CD4-positive, alpha-beta T cell (primary cell): ENCODE measurements at regions not wholly inside any gene's neighbourhood (a gene's known extent, or its start where the extent isn't known, plus 50 kb on each side); places are given as distances from the start of the nearest gene placed in this dataset.

Experiments used
- ATAC-seq: fragments of 200-7000 bp; cut with Tn5 transposase; one replicate; pipeline ENCODE4 v1.10.0; 2022; ENCODE audit warnings: mild to moderate bottlenecking; ENCODE audit not compliant: poor library complexity
- CTCF ChIA-PET: fragments of 350-600 bp; sonication (Branson Sonifier 250); formaldehyde crosslinking; loops from one replicate; lab custom pipeline; 2021; ENCODE audit warnings: antibody characterized with exemption, inconsistent platforms; lab: Charles Lee
- POLR2A ChIA-PET: fragments of 350-600 bp; sonication (Branson Sonifier 250); formaldehyde crosslinking; loops from one replicate; lab custom pipeline; 2021; ENCODE audit warnings: antibody characterized with exemption, inconsistent platforms; lab: Charles Lee
- DNase-seq, 14 experiments: peaks; one replicate each; pipeline ENCODE4 v3.0.0-alpha.2; 2013 to 2020; ENCODE audit warnings: mixed read lengths in 2 of 14
- H3K27ac ChIP-seq, 2 donors: one replicate each; pipeline versions ENCODE4 v1.5.1 to v1.7.0; 2013; ENCODE audit warnings: low read length in 2 of 2, low read depth in 1 of 2, mild to moderate bottlenecking in 1 of 2
- H3K27me3 ChIP-seq, 2 experiments: 1 replicate in 1 of 2; 2 replicates in 1 of 2; pipeline versions ENCODE4 v1.6.1 to v1.7.0; 2013; ENCODE audit warnings: low read length in 2 of 2, control low read depth in 1 of 2, mild to moderate bottlenecking in 1 of 2, moderate library complexity in 1 of 2; ENCODE audit not compliant: insufficient read depth in 2 of 2, control insufficient read depth in 1 of 2
- H3K36me3 ChIP-seq: one replicate; pipeline ENCODE4 v1.6.1; 2013; ENCODE audit warnings: low read length, control low read depth; ENCODE audit not compliant: insufficient read depth
- H3K4me1 ChIP-seq: one replicate; pipeline ENCODE4 v1.6.1; 2013; ENCODE audit warnings: low read length, control low read depth; ENCODE audit not compliant: insufficient read depth
- H3K4me3 ChIP-seq: one replicate; pipeline ENCODE4 v1.5.1; 2013; ENCODE audit warnings: mild to moderate bottlenecking, low read length, moderate library complexity
- H3K9me3 ChIP-seq, 2 experiments: 1 replicate in 1 of 2; 2 replicates in 1 of 2; pipeline versions ENCODE4 v1.6.1 to v1.7.0; 2013; ENCODE audit warnings: low read length in 2 of 2, mild to moderate bottlenecking in 2 of 2, control low read depth in 1 of 2, moderate library complexity in 1 of 2; ENCODE audit not compliant: control insufficient read depth in 1 of 2, insufficient read depth in 1 of 2
- H3K27ac Mint-ChIP-seq: one replicate; pipeline ENCODE4 v1.8.0; 2020; ENCODE audit warnings: mixed read lengths
- H3K27me3 Mint-ChIP-seq: one replicate; pipeline ENCODE4 v1.8.0; 2021; ENCODE audit warnings: mixed read lengths
- H3K36me3 Mint-ChIP-seq: one replicate; pipeline ENCODE4 v1.8.0; 2021; ENCODE audit warnings: low read depth, mixed read lengths
- H3K4me1 Mint-ChIP-seq: one replicate; pipeline ENCODE4 v1.8.0; 2021; ENCODE audit warnings: low read depth, mixed read lengths
- H3K4me3 Mint-ChIP-seq: one replicate; pipeline ENCODE4 v1.8.0; 2020; ENCODE audit warnings: mild to moderate bottlenecking, mixed read lengths
- H3K9me3 Mint-ChIP-seq: one replicate; pipeline ENCODE4 v1.8.0; 2020; ENCODE audit warnings: mixed read lengths
- CTCF ChIP-seq: fragments of 200-600 bp; IDR thresholded peaks from one replicate; pipeline ENCODE4 v1.8.0; 2022; ENCODE audit warnings: antibody characterized with exemption, mild to moderate bottlenecking
- intact Hi-C, 2 experiments: fragments of 100-400 bp; cut with DNase I in 1 of 2; cut with micrococcal nuclease in 1 of 2; formaldehyde crosslinking; loops; one replicate each; pipeline versions ENCODE4 v1.15.1 to v1.9.0; 2023 to 2025; cut with DNase I, micrococcal nuclease

- ATAC-seq (no peak), DNase-seq (no peak)
- H3K4me1 ChIP-seq = no peaks in the 10 kb centered on the region
- no peak overlapping the region for H3K4me3 ChIP-seq
- ChIA-PET POLR2A (no interaction called here), CTCF (no interaction called here)
- H3K27me3 Mint-ChIP-seq = peaks cover 28% of the 10 kb centered on the region
- no peaks in the 10 kb centered on the region for H3K36me3 ChIP-seq
- H3K27me3 ChIP-seq = peaks cover 6 to 8% of the 10 kb centered on the region in 2 experiments
- intact Hi-C loops = no loop called here
- no peaks in the 10 kb centered on the region for H3K9me3 Mint-ChIP-seq
- H3K4me1 Mint-ChIP-seq = no peaks in the 10 kb centered on the region
- no peaks in the 10 kb centered on the region for H3K36me3 Mint-ChIP-seq
- no peak overlapping the region for H3K27ac Mint-ChIP-seq
- H3K9me3 ChIP-seq = no peaks in the 10 kb centered on the region
- H3K4me3 Mint-ChIP-seq = no peak overlapping the region
- TF ChIP-seq CTCF = no peak
- no peak overlapping the region for H3K27ac ChIP-seq
Observed at GRCh38 chr1:47491341-47491753, 53.5 kb downstream of the FOXD2 start.

- POLR2A ChIA-PET = no interaction called here
Observed at GRCh38 chr1:47495176-47495713, 57.4 kb downstream of the FOXD2 start.

GRCh38 chr1:47498551-47498950 lies 60.7 kb downstream of the FOXD2 start:
- Mint-ChIP-seq H3K9me3 (no peaks in the 10 kb centered on the region), H3K27ac (no peak overlapping the region), H3K4me3 (no peak overlapping the region), H3K4me1 (no peaks in the 10 kb centered on the region), H3K36me3 (no peaks in the 10 kb centered on the region), H3K27me3 (peaks cover 46% of the 10 kb centered on the region)
- Histone ChIP-seq H3K4me1 (no peaks in the 10 kb centered on the region), H3K36me3 (no peaks in the 10 kb centered on the region), H3K27me3 (peaks cover 7 to 27% of the 10 kb centered on the region in 2 experiments), H3K4me3 (no peak overlapping the region), H3K9me3 (no peaks in the 10 kb centered on the region), H3K27ac (no peak overlapping the region)
- TF ChIP-seq CTCF = no peak
- DNase-seq = no peak
- CTCF ChIA-PET = no interaction called here
- intact Hi-C loops = no loop called here
- ATAC-seq = no peak
- POLR2A ChIA-PET = no interaction called here

More at GRCh38 chr1:47495176-47495713, 57.4 kb downstream of the FOXD2 start:
- Histone ChIP-seq H3K27ac (no peak overlapping the region), H3K36me3 (no peaks in the 10 kb centered on the region), H3K4me3 (no peak overlapping the region), H3K27me3 (peaks cover under 1 to 6% of the 10 kb centered on the region in 2 experiments), H3K4me1 (no peaks in the 10 kb centered on the region), H3K9me3 (no peaks in the 10 kb centered on the region)
- no peaks in the 10 kb centered on the region for H3K9me3 Mint-ChIP-seq
- H3K4me1 Mint-ChIP-seq = no peaks in the 10 kb centered on the region
- H3K27me3 Mint-ChIP-seq = peaks cover 42% of the 10 kb centered on the region
- H3K27ac Mint-ChIP-seq = no peak overlapping the region
- DNase-seq (no peak), ATAC-seq (no peak)
- no peak for TF ChIP-seq CTCF
- no peak overlapping the region for H3K4me3 Mint-ChIP-seq
- CTCF ChIA-PET = no interaction called here
- no peaks in the 10 kb centered on the region for H3K36me3 Mint-ChIP-seq
- intact Hi-C loops = no loop called here
